ENCODE measurements at regions not wholly inside any gene's neighbourhood (a gene's known extent, or its start where the extent isn't known, plus 50 kb on each side); places are given as distances from the start of the nearest gene placed in this dataset.

GRCh38 chr1:213669964-213670691 is 317.6 kb upstream of the PROX1 start:
- Histone ChIP-seq H3K27ac (ENCODE audit: low read depth, low read length) (no peak overlapping the region), H3K9me2 (replicated peaks; ENCODE audit: control insufficient read depth, low read length) (no peaks in the 10 kb centered on the region), H3K36me3 (ENCODE audit: control insufficient read depth, low read length) (no peaks in the 10 kb centered on the region), H3K4me3 (ENCODE audit: low read length) (no peak overlapping the region), H3F3A (ENCODE audit: control insufficient read depth, insufficient read depth) (no peaks in the 10 kb centered on the region), H4K20me1 (ENCODE audit: control insufficient read depth, insufficient read depth, low read depth, low read length) (no peaks in the 10 kb centered on the region), H3K27me3 (ENCODE audit: control insufficient read depth, low read length) (no peaks in the 10 kb centered on the region), H3K79me2 (ENCODE audit: control insufficient read depth, low read length) (no peaks in the 10 kb centered on the region), H3K4me1 (ENCODE audit: control insufficient read depth, low read length) (no peaks in the 10 kb centered on the region; the same call in 1 of the 2 replicates), H3K9me3 (ENCODE audit: control insufficient read depth, insufficient read depth, low read length) (no peaks in the 10 kb centered on the region), H3K4me2 (ENCODE audit: low read length) (no peak overlapping the region)
- TF ChIP-seq CTCF (IDR thresholded peaks at IDR 0.05; ENCODE audit: low read depth, low read length, poor library complexity, severe bottlenecking) (no peak), EZH2phosphoT487 (IDR thresholded peaks at IDR 0.05; ENCODE audit: borderline replicate concordance, low read length) (no peak)

DNA sequence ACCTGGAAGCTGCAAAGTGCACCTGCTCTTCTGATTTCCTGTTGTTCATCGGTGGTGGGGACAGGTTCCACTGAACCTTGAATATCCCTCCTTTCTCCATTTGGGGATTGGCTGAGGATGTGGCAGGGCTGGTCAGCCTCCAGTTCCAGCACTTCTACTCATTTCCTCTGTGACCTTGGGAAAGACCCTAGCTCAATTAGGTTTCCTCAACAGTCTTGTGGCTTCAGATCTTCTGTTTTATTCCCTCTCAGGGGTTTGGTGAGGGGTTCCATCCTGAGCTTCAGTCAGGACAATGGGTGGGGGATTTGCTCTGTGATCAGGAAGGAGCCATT is 317.1 kb upstream of the PROX1 start:
- no peak overlapping the region for H3K4me2 ChIP-seq (ENCODE audit: low read length)

DNA sequence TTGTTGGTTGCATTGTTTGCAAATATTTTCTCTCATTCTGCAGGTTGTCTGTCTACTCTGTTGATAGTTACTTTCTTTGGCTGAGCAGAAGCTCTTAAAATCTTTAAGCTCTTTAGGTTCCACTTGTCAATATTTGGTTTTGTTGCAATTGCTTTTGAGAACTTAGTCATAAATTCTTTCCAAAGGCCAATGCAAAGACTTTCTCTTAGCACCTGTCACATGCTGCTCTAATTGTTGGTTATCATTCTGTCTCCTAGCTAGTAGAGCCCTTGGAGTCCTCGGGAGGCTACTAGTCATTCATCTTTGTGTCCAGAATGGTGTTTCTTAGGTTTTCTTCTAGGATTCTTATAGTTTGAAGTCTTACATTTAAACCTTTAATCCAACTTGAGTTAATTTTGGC is 312.7 kb upstream of the PROX1 start:
- no peaks in the 10 kb centered on the region for H4K20me1 ChIP-seq (ENCODE audit: control insufficient read depth, insufficient read depth, low read depth, low read length)
- H3K4me2 ChIP-seq (ENCODE audit: low read length): no peak overlapping the region
- no peaks in the 10 kb centered on the region for H3K36me3 ChIP-seq (ENCODE audit: control insufficient read depth, low read length)
- H3K9me3 ChIP-seq (ENCODE audit: control insufficient read depth, insufficient read depth, low read length): no peaks in the 10 kb centered on the region
- H3K4me1 ChIP-seq (ENCODE audit: control insufficient read depth, low read length): no peaks in the 10 kb centered on the region; the same call in 1 of the 2 replicates
- H3F3A ChIP-seq (ENCODE audit: control insufficient read depth, insufficient read depth): no peaks in the 10 kb centered on the region
- H3K27ac ChIP-seq (ENCODE audit: low read depth, low read length): no peak overlapping the region
- no peaks in the 10 kb centered on the region for H3K79me2 ChIP-seq (ENCODE audit: control insufficient read depth, low read length)
- TF ChIP-seq CTCF (IDR thresholded peaks at IDR 0.05; ENCODE audit: low read depth, low read length, poor library complexity, severe bottlenecking): no peak
- no peak for TF ChIP-seq EZH2phosphoT487 (IDR thresholded peaks at IDR 0.05; ENCODE audit: borderline replicate concordance, low read length)
- no peaks in the 10 kb centered on the region for H3K27me3 ChIP-seq (ENCODE audit: control insufficient read depth, low read length)
- H3K9me2 ChIP-seq (replicated peaks; ENCODE audit: control insufficient read depth, low read length): no peaks in the 10 kb centered on the region
- no peak overlapping the region for H3K4me3 ChIP-seq (ENCODE audit: low read length)

More for the DNA sequence above, 317.1 kb upstream of the PROX1 start:
- Histone ChIP-seq H3K9me3 (ENCODE audit: control insufficient read depth, insufficient read depth, low read length) (no peaks in the 10 kb centered on the region), H3K27ac (ENCODE audit: low read depth, low read length) (no peak overlapping the region), H3K27me3 (ENCODE audit: control insufficient read depth, low read length) (no peaks in the 10 kb centered on the region), H3K4me1 (ENCODE audit: control insufficient read depth, low read length) (no peaks in the 10 kb centered on the region; the same call in 1 of the 2 replicates), H3K79me2 (ENCODE audit: control insufficient read depth, low read length) (no peaks in the 10 kb centered on the region), H3K4me3 (ENCODE audit: low read length) (no peak overlapping the region), H4K20me1 (ENCODE audit: control insufficient read depth, insufficient read depth, low read depth, low read length) (no peaks in the 10 kb centered on the region), H3F3A (ENCODE audit: control insufficient read depth, insufficient read depth) (no peaks in the 10 kb centered on the region), H3K36me3 (ENCODE audit: control insufficient read depth, low read length) (no peaks in the 10 kb centered on the region), H3K9me2 (replicated peaks; ENCODE audit: control insufficient read depth, low read length) (no peaks in the 10 kb centered on the region)
- TF ChIP-seq CTCF (IDR thresholded peaks at IDR 0.05; ENCODE audit: low read depth, low read length, poor library complexity, severe bottlenecking): no peak
